AG09309 (cell line): ENCODE measurements at regions not wholly inside any gene's neighbourhood (a gene's known extent, or its start where the extent isn't known, plus 50 kb on each side); places are given as distances from the start of the nearest gene placed in this dataset.

Experiments used
- DNase-seq: peaks from one replicate; pipeline ENCODE4 v3.0.0-alpha.2; 2010; ENCODE audit warnings: low read depth
- H3K4me3 ChIP-seq: 2 replicates; pipeline ENCODE4 v1.5.1; 2011; ENCODE audit warnings: mild to moderate bottlenecking, low read depth, low read length, moderate library complexity; ENCODE audit not compliant: control insufficient read depth
- TF ChIP-seq, protein P1 (sequence below): IDR thresholded peaks from 2 replicates; pipeline ENCODE4 v1.5.1; 2011; ENCODE audit warnings: mild to moderate bottlenecking, low read depth, low read length, inconsistent platforms; ENCODE audit not compliant: insufficient read depth, control insufficient read depth; ENCODE audit errors: missing control alignments

DNA sequence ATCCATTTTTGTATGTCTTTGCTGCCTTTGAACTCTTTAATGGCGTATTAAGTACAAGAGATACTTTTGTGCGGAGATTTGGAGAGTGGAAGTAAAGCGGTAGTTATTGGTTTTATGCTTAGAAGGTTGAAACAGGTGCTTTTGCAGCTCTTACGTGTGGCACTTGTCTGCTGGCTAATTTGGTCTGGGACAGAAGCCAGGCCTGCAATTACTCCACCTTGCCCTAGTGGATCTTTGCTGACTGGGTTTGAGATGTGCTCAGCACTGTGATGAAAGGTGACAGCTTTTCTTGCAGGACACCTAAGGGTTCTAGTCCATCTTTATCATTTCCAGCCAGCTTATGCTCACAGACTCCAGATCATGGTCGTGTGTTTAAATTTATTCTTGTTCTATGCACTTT lies 252.5 kb downstream of the RPL10L start:
- H3K4me3 ChIP-seq: no peak overlapping the region
- TF ChIP-seq, protein P1, sequence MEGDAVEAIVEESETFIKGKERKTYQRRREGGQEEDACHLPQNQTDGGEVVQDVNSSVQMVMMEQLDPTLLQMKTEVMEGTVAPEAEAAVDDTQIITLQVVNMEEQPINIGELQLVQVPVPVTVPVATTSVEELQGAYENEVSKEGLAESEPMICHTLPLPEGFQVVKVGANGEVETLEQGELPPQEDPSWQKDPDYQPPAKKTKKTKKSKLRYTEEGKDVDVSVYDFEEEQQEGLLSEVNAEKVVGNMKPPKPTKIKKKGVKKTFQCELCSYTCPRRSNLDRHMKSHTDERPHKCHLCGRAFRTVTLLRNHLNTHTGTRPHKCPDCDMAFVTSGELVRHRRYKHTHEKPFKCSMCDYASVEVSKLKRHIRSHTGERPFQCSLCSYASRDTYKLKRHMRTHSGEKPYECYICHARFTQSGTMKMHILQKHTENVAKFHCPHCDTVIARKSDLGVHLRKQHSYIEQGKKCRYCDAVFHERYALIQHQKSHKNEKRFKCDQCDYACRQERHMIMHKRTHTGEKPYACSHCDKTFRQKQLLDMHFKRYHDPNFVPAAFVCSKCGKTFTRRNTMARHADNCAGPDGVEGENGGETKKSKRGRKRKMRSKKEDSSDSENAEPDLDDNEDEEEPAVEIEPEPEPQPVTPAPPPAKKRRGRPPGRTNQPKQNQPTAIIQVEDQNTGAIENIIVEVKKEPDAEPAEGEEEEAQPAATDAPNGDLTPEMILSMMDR: no peak
- DNase-seq: no peak

DNA sequence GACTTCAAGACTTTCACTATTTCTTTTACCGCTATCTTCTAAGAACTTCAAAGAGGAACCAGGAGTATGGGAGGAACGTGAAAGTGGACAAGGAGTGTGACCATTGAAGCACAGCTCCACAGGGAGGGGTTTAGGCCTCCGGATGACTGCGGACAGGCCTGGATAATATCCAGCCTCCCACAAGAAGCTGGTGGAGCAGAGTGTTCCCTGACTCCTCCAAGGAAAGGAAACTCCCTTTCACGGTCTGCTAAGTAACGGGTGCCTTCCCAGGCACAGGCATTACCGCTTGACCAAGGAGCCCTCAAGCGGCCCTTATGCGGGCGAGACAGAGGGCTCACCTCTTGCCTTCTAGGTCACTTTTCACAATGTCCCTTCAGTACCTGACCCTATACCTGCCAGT lies 267.0 kb downstream of the RPL10L start:
- no peak for DNase-seq
- H3K4me3 ChIP-seq: no peak overlapping the region
- TF ChIP-seq, protein P1: no peak

DNA sequence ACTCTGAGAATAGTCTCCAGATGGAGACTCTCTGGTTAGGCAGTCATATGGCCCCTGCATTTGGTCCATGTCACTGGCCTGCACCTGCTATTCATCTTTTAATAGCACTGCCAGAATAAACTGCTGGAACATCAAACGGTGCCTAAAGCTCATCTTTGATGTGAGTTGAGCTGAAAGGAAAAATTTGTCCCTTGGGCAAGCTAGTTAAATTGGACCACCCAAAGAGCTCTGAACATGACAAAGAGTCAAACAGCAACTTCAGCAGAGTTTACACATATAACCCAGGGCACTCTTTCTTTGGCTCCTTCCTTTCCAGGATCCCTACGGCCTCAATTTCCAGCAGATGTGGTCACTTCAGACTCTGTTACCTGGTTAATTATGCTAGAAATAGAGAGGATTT lies 269.9 kb downstream of the RPL10L start:
- no peak for DNase-seq
- no peak overlapping the region for H3K4me3 ChIP-seq
- TF ChIP-seq, protein P1: no peak

DNA sequence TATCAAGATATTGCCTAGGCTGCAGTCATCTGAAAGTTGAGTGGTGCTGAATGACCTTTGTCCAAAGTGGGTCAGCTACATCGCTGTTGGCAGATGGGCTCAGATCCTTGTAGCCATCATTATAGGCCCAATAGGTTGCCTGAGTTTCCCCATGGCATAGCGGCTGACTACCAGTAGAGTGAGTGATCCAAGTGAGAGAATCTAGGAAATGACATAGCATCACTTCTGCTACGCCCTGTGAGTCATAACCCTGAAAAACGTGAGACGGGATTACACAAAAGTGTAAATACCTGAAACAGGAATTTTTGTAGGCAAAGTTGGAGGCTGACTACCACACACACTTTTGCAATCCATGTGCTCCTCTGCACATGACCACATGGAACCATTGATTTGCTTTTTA lies 273.3 kb downstream of the RPL10L start:
- TF ChIP-seq, protein P1: no peak
- no peak for DNase-seq
- no peak overlapping the region for H3K4me3 ChIP-seq

DNA sequence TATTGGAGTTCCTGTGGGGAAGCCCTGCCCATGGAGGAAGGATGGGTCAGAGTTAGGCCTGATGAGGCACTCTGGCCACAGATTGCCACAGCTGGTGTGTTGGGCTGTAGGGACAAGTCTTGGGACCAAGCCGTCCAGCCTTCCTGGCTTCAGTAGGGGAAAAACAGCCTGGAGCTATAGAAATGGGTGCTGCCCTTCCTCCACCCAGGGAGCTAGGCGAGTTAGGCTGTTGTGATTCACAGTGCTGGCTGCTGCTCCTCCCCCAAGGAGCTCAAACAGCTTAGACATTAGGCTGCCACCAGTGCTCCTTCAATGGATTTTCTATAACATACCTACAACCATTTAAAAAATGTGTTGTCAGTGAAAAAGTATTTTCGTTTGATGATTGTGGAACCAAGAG lies 274.3 kb downstream of the RPL10L start:
- no peak overlapping the region for H3K4me3 ChIP-seq
- TF ChIP-seq, protein P1: no peak
- DNase-seq: no peak

DNA sequence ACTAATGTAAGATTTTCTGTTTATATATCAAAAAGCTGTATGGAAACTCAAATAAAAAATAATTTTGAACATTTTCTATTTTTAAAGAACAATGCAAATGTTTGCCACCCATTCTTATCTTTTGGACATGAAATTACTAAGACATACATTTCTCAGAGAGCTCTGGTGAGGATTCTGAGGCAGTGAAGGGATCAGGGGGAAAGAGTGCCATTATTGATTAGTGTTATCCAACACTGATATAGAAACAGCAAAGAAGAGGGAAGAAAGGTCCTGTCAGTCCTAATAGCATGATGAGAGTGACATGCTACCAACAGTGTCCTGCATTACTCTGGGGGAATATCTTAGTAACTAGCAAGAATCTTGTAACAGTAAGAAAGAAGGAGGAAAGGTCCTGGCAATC lies 282.2 kb downstream of the RPL10L start:
- H3K4me3 ChIP-seq: no peak overlapping the region
- TF ChIP-seq, protein P1: no peak
- DNase-seq: no peak

DNA sequence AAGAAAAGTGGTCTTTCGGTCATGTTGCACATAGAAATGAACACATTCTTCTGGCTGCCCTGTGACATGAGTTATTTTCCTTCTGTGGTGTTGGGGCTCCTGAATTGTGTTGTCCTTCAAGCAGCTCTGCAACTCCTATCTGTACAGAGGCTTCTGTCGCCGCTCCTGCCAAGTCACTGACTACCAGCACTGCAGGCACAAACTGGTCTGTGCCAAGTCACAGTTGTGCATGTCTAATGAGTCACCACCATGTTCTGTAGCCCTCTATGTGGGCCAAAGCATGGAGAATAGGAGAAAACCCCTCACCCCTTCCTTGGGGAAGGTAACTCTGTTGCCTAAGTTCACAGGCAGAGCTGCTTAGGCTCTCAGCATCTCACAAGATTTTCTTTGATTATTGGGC lies 283.3 kb downstream of the RPL10L start:
- H3K4me3 ChIP-seq: no peak overlapping the region
- DNase-seq: no peak
- TF ChIP-seq, protein P1: no peak
